SIG-M5 (cell line): ENCODE measurements at regions not wholly inside any gene's neighbourhood (a gene's known extent, or its start where the extent isn't known, plus 50 kb on each side); places are given as distances from the start of the nearest gene placed in this dataset.
"Not testable (repeated sequence)": the region's sequence is repeated elsewhere in the genome, so short reads cannot be mapped to it uniquely, and the experiment has no call there.

Source experiments
- DNase-seq: peaks from one replicate; lab custom pipeline; 2025; lab: John Stamatoyannopoulos, UW

DNA sequence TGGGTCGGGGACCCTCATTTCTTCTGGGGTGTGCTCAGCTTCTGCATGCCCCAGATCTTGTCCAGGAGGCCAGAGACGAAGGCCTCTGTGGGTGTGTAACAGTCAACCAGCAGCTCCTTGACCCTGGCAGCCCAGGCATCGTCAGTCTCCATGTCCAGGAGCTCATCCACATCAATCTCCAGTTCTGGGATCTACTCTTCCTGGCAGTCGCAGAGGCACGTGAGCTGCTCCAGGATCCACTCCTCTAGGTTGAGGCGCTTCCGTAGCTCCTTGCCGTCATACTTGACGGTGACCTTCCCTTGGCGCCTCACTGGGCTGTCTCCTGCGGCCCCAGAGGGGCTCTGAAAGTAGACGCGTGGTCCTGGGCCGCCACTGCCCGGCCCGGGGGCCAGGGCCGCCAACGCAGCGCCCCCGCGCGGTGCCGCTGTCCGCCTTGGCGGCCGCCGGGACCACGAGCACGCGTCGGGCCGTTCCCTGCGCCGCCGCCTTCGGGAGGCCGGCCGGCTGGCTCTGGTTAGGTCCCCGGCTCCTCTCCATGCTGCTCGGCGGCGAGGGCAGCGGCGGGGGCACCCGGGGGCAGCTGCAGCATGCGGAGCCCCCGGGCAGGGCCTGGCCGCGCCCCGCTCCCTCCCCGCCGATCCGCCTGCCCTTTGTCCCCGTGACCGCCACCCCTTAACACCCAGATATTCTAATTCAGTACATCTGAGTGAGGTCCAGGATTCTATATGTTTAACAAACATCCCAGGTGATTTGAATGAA, 170.5 kb downstream of the SEPTIN7 start:
- no peak for DNase-seq

DNA sequence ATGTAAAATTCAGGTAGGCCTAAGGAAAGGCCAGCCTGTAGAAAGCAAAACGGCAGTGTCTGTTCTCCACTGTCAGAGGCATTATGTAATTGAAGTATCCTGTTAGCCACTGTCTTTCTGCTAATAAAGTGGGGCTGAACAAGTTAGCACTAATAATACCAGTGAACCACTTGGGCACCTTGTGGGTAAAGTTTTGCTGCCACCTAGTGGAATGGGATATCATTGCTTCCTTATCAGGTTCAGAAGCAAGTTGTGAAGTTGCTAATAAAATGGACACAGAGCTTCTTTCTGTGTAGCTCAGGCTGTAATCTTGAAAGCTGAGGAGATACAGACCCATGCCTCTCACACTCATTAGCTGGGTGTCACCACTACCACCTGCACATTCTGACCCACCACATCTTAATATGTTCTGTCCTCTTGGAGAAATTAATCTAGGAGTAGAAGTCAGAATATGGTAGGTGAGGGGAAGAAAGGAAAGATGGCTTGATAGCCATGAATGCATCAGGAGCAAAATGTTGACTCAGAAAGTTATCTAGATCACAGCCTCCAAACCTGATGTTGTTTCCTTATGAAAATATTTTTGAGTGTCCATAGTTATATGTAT, 175.1 kb downstream of the SEPTIN7 start:
- peak; percentile 44 for DNase-seq

DNA sequence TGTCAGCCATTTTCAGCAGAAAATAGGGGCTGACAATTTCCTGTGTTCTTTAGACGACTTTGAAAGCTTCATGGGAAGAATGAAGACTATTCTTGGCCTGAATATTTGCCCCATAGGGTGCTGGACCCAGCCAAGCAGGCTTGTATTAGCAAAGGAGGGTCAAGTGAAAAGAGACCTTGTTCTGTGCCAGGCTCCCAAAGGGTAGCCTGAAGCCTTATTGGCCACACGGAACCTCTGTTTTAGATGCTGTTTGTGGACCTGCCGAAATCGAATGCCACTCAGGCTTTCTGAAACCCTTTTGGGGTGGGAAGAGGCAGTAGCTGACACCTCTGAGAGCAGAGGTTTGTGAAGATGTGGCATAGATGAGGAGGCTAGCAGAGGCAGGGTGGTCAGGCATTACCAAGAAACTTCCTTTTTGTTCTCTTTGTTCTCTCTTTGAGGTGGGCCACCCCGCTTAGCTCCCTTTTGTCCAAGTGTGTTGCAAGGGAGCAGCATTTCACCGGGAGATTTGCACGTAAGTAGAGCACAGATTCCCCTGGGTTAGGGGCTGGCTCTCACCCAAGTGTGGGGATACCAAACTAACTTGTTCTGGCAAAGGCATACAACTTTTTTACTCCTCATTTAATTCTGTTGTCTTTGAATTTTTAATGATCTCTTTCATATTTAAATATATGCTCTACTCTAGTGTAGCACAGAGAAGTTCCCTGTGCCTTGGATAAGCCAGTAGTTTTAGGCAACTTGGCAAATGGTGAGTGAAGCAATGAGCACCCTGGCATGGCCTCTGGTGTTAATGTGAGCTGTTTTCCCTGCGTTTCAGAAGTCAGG, 174.0 kb upstream of the EEPD1 start:
- not testable (repeated sequence) for DNase-seq

DNA sequence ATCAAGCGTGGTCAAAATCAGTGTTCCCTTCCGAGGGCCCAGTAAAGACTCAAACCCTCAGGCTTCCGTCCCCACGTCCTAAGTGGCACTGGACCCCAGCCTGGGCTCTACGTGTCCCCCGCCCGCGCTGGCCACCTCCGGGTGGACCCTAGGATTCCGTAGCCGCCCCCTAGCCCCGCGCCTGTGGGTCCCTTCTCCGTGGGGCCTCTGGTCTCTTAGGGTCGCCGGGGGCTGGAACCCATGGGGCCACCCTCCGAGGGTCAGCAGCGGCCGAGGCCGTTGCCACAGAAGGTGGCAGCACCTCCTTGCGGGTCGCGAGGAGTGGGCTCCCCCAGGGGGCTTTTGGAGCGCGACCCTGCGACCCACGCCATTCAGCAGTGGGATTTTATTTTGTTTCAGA, 170.5 kb upstream of the EEPD1 start:
- no peak for DNase-seq

DNA sequence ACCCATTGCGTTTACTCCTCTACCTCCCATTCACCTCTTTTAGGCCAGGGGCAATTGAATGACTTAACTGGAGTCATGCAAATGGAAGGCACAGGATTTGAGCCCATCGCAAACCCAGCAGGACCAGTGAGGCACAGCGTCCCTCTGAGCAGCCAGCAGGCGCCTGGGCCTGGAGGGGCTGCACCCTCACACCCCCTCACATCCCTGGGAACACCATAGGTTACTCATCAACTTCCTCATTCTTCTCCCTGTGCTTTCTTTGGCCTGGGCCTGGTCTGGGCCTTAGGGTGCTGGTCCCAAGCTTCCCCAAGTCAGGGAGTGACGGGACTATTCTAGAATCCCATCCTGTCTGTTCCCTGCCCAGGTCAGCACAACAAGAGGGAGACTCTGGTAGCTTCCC, 169.4 kb upstream of the EEPD1 start:
- no peak for DNase-seq

DNA sequence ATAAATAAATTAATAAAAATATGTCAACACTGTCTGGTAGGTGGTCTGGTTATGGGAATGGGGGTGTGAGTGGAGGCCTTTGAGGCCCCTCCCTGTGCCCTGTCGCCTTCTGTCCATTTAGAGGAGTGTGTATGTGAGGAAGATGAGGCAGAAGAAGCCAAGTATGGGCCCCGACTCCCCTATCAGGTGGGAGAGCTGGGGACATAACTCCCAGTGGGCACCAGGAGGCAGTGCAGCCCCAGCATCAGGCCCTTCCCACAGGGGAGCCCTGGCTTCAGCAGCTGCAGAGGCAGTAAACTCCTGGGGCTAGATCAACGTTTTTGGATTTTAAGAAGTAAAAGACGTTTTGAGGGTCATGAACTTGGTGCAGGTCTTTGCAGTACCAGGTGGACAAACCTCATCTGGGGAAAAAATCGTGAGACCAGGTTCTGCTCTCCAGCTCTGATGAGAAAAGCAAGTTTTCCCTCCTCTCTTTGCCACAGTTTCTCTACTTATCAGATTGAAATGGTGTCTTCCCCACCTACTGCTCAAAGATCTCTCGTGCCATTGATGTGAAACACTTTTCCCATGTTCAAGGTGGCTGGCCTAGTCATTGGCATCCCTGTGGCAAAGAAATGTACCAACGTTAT, 167.8 kb upstream of the EEPD1 start:
- DNase-seq = peak; percentile 4

DNA sequence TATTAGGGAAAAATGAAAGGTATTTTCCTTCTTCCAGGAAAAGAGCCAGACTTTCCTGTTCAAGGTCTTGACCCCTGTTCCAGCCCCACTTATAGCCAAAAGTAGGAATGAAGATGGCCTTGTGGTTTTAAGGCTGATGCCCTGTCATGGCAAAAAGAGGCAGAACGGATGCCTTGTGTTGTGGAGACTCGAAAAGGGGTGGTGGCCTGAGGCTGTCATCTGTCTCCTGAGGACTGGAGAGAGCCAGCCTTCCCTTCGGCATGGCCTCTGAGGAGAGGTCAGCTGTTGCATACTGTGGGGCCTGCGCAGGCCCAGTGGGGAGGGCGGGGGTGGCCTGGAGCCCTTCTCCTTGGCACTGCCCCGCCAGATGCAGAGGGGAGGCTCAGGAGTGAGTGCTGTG, 166.0 kb upstream of the EEPD1 start:
- DNase-seq = no peak

DNA sequence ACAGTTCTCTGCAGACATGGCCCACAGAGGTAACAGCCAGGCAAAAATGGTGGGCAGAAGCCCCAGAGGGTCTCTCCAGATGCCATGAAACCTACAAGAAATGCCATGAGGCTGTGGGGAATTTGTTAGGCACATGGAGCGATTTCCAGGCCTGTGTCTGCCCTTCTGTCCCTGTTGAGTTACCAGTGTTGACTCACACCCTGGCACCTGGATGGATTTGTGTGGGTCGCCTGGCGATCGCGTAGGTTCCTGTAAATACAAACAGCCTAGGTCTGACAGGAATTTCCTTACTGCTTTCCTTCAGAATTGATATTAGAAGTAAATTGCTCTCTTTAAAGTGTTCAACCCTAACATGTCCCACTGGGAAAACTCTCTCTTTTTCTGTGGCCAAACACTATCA, 164.9 kb upstream of the EEPD1 start:
- no peak for DNase-seq

DNA sequence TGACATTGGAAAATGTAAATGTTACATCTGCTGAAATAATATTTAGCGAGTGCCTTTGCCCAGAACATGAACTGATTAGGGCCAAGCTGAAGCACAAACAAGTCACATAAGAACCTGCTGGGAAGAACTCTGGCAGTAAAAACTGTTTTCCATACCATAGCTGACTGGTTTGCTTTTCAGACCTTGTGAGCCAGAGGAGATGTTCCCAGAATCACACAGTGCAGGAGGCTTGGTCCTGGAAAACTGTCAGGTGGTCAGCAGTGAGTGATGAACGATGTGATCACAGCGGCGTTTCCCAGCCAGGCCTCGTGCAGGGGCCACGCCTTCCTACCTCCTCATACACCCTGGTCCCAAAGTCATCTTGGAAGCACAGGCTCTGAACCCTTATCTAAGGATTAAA, 164.2 kb upstream of the EEPD1 start:
- DNase-seq = no peak

DNA sequence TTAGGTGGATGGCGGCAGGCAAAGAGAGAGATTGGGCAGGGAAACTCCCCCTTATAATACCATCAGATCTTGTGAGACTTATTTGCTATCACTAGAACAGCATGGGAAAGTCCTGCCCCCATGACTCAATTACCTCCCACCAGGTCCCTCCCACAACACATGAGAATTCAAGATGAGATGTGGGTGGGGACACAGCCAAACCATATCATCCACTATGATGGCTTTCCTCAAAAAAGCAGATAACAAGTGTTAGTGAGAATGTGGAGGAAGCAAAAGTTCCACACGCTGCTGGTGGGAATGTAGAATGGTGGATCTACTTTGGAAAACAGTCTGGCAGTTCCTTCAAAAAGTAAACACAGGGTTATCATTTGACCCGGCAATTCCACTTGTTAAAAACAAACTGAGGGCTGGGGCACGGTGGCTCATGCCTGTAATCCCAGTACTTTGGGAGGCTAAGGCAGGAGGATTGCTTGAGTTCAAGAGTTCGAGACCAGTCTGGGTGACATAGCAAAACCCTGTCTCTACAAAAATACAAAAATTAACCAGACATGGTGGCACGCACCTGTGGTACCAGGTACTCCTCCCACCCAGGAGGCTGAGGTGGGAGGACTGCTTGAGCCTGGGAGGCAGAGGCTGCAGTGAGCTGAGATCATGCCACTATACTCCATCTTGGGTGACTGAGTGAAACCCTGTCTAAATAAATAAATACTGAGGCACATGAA, 161.4 kb upstream of the EEPD1 start:
- no peak for DNase-seq

DNA sequence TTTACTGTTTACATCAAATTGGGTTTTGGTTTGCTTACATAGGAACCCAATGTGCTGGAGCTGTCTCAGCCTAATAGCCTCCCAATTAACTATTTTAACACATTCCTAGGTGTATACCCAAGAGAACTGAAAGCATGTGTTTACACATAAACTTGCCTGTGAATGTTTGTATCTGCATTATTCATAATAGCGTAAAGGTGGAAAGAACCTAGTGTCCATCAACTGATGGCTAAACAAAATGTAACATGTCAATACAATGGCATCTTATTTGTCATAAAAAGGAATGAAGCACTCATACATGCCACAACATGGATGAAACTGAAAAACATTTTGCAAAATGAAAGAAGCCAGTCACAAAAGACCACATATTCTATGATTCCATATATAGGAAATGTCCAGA, 160.6 kb upstream of the EEPD1 start:
- no peak for DNase-seq

DNA sequence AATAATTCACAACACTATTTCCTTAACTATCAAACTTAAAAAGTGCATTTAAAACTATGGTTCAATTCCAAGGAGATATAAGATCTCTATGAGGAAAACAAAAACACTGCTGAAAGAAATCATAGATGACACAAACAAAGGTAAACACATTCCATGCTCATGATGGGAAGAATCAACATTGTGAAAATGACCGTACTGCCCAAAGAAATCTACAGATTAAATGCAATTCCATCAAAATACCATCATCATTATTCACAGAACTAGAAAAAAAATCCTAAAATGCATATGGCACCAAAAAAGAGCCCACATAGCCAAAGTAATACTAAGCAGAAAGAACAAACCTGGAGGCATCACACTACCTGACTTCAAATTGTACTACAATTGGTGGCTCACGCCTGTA, 159.9 kb upstream of the EEPD1 start:
- DNase-seq = no peak

DNA sequence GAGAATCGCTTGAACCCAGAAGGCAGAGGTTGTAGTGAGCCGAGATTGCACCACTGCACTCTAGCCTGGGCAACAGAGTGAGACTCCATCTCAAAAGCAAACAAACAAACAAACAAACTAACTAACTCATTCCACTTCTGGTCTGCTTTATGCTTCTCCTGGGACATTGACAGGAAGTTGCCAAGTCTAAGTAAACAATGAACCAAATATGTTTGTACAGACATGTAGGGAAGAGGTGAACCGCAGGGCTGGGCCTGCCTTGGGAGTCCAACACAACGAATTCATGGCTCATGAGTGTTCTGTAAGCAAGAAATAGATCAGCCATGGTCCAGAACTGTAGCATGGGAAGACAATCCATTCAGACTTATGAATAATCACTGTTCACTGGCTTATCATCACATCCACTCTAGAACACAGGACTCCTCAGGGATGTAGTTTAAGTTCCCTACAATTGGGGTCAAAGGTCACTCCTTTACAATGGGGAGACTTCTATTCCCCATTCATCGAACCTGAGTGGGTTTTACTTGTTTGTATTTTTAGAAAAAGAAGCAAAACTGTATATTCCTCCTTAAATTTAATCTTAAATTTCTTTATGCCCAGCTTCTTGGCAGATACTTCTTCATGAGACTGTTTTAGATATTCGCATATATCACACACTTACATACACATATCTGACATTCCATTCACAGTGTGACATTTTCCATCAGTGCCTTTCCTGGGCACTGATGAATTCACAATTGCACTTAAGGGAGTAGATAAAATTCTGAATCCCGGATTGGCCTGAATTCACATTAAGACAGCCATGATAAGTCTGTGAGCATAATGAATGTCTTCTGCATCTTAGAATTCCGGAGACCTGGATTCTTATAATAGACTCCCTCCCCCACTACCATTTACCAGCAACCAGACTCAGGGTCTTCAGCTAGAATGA, 159.1 kb upstream of the EEPD1 start:
- no peak for DNase-seq

DNA sequence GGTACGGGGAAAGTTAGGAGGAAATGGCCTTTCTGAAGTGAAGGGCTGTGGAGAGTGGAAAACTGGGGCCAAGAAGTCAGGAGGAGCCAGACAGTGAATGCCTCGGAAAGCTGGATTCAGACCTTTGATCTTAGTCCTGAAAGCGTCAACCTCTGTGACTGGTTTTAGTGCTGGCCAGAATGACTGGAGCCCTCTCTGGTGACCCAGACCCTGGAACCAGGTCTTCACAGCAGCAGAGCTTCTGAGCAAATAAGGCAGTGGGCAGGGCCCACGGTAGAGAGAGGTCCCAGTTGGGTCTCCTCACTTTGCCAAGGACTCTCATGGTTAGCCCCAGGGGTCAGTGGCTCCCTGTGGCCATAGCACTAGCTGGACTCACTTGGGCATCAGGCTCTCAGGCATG, 157.7 kb upstream of the EEPD1 start:
- DNase-seq = no peak

DNA sequence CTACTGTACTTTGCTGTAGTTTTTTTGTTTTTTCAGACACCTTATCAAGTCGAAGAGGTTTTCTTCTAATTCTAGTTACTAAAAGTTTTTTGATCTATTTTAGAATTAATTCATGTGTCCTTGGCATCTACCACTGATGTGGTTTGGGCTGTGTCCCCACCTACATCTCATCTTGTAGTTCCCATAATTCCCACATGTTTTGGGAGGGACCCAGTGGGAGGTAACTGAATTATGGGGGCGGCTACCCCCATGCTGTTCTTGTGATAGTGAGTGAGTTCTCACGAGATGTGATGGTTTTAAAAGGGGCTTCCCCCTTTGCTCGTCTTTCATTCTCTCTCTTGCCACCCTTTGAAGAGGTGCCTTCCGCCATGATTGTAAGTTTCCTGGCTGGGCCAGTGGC, 154.6 kb upstream of the EEPD1 start:
- no peak for DNase-seq

DNA sequence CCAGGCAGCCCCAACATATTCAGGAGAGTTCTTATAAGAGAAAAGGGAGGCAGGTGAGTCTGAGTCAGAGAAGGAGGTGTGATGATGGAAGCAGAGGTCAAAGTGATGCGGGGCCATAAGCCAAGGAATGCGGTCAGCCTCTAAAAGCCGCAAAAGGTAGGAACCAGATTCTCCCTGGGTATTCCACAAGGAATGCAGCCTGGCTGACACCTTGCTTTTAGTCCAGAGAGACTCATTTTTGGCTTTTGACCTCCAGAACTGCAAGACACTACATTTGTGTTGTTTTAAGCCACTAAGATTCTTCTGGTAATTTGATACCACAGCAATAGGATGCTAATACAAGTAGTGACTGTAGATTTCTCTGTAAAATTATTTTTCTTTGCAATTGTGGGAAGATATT, 151.5 kb upstream of the EEPD1 start:
- no peak for DNase-seq

DNA sequence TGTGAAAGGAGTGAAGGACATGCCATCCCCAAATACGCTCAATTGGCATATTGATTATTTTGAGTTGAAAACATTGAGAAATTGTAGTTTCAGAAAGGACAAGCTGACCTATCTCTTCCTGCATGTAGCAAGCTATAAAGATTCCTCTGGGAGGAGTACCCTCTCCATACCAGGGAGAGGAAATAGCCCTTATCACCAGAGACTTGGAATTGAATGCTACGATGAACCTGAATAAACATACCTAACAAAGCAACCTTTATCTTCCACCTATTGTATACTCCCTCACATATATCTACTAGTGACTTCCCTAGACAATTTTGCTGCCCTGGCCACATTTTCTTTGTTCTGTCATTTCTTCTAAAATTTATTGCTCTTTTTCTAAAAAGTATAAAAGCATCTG, 150.2 kb upstream of the EEPD1 start:
- DNase-seq = no peak

DNA sequence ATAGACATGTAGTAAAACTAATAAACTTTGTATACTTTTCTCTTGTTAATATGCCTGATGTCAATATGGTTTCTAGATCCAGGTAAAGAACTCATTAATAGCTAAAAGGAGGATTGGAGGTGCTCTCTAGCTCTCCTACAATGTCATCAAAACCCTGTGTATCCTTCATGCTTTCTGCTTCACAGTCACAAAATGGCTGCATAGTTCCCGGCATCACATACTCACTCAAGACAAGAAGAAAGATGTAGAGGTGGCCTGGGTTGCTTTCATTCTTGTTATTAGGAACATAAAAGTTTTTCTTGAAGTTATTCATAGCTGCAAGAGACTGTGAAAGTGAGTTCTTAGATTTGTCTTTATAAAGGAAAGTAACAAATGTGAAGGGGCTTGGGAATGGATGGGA, 149.7 kb upstream of the EEPD1 start:
- DNase-seq = no peak

DNA sequence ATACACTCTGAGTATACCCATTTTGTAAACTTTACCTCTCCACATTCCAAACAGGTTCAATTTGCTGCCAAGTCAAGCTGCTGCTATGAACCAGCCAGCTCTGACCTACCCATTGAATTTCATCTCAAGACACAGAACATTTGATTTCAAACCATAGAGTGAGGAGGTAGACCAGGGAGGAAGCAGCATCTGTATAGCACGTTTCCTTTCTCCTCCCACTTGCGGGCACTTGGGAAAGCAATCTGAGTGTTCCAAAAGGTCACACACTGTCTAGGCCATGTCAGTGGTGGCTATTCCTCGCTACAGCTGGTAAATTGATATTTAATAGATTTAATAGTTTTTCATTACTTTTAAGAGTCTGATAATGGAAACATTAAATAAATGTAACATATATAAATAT, 147.8 kb upstream of the EEPD1 start:
- no peak for DNase-seq

DNA sequence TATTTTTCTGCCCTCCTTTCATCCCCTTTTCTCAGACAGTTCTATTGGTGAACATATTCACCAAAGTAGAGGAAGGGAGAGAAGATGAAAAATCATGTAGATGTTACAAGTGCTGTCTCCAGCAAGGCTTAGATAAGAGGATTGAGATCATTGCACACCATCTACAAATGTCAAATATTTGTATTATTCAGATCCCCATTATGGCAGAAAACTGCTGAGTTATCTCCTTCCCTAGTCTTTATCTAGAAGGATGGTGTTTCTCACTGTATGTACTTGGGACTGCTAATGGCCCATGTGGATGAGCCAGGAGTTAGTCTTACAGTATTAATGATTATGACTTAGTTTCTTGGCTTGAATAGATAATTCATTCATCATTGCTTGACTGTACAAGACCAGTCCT, 147.2 kb upstream of the EEPD1 start:
- DNase-seq = no peak

DNA sequence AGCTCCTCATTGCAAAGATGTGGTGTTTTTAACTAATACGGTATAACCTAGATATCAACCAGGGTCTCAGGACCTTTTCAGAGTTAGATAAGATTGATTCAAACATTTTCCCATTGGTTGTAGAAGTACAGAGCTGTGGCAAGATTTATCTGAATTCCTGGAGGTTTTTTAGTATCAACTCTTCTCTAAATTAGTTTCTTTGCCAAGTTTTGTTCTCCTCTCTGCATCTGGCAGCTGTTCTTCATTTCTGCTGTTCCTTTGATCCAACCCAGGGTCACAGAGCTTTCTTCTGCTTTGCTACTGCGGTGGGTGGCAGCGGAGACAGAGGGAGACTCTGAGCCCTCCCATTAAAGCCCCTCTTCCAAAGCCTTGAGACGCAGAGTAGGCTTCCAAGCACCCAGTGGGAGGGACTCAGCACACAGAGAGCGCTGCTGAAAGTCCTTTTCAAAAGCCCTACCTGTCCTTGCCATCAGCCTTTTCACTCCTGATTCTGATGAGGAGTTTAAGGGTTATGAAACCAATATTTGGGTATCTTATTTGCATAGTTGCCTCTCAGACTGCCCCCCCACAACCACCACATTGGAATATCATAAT, 146.3 kb upstream of the EEPD1 start:
- no peak for DNase-seq
